ENCODE measurements at regions not wholly inside any gene's neighbourhood (a gene's known extent, or its start where the extent isn't known, plus 50 kb on each side); places are given as distances from the start of the nearest gene placed in this dataset.
"Not testable (repeated sequence)": the region's sequence is repeated elsewhere in the genome, so short reads cannot be mapped to it uniquely, and the experiment has no call there.

DNA sequence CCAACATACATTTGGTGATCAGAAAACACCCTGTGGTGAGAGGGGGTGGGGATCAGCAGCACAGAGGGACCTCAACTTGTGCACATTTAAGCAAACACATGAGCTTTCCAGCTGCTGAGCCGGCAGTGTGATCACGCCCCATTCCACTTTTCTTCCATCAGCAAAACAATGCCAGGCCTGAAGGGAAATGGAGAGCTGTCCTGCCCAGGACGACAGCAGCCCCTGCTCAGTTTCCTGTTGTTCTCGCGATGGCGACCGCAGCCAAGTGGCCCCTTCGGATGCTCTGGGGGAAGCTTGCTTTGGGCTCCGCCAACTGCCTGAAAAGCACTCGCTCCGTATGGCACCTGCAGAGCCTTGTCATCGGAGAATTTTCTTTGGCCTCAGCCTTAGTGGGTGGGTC is 272.3 kb downstream of the FOXL1 start:
- ChIA-PET POLR2A (no interaction called here), CTCF (no interaction called here)

DNA sequence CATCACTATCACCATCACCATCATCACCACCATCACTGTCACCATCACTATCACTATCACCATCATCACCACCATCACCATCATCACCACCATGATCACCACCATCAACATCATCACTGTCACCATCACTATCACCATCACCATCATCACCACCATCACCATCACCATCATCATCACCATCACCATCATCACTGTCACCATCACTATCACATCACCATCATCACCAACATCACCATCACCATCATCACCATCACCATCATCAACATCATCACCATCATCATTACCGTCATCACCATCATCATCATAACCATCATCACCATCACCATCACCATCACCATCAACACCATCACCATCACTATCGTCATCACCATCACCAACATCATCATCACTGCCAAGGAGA is 273.8 kb downstream of the FOXL1 start:
- POLR2A ChIA-PET, result no interaction called here
- CTCF ChIA-PET, result no interaction called here

DNA sequence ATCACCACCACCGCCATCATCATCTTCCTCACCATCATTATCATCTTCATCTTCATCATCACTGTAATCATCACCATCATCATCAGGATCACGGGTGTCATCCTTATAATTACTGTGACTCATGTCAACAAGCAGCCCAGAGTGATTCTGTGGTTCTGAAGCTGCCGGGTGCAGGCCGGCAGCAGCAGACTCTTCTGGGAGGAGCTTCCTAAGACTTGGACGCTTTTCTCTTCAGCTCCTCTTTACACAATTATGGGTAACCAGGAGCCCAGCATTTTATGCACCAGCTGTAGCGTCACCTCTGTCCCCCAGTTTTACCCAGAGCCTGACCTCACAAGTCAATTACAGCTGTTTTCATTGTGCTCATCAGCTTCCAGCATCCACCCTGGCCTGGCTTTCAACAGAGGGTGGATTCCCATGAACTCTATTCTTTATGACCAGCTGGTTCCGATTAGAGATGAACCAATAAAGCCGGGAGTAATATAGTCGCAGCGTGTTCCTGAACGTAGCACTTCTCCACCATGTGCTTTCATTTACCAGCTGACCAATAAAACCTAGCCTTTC is 275.8 kb downstream of the FOXL1 start:
- CTCF ChIA-PET, result no interaction called here
- POLR2A ChIA-PET, result no interaction called here

DNA sequence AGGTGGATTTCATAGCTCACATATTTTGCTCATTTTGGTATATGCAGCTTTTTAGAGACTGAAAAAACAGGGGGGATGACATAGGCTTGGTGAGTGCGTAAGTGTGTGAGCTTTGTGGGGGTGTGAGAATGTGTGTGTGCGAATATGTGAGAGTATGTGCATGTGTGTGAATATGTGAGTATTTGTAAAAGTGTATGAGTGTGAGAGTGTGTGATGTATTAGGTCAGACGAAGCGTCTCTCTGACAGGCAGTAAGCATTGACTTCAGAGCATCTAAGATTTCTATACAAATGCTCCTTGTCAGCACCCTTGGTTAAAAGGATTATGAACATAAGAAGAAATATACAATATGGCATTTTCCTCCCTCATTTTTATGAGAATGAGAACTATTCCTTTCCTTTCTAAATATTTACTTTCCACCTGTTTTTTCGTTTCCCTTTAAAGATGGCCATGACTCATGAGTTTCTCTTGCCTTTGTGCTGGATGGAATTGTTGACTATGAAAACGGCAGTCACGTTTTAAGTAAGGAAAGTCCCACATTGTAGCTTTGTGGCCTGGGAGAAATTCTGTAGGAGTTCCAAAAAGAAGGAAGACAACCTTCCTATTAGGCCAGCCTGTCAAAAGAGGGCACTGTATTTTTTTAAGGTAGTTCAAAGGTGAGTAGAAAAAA is 276.4 kb downstream of the FOXL1 start:
- ChIA-PET POLR2A (no interaction called here), CTCF (no interaction called here)

DNA sequence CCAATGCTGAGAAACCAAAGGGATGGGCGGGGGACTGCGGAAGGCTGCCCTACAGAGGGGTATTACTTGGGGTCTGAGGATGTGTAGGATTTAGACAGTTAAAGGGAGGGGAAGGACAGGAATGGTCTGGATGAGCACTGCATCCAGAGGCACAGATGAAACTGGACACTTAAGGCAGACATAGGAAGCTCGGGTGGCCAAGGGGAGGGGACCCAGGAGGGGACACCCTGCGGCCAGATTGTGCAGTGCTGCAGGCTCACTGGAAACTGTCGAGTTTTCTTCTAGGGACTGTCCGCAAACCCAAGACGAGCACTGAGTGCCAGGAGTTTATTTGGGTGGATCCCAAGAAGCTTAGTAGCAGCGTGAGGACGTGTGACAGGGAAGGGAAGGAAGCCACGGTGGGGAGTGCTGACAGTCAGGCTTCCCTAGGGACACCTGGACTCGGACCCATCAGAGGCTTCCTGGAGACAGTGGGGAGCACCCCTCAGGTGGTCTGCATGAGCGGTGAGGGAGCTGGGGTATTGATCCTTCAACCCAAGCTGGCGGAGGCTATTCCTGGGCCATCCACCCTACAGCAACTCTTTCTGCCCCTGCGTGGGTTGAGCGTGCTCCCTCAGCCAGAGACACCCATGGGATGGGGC is 278.7 kb downstream of the FOXL1 start:
- CTCF ChIA-PET, result no interaction called here

DNA sequence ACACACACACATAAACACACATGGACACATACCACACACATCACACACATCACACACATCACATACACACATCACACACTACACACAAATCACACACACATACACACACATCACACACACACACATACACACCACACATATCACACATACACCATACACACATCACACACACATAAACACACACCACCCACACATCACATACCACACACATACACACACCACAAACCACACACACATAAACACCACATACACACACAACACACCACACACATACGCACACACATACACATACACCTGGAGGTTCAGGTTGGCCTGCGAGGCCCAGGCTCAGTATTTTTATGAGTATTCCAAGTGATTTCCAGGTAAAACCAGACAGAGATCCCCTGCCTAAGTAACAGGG is 279.5 kb downstream of the FOXL1 start:
- ChIA-PET POLR2A (no interaction called here), CTCF (no interaction called here)

More for the DNA sequence above, 278.7 kb downstream of the FOXL1 start:
- POLR2A ChIA-PET, result no interaction called here

DNA sequence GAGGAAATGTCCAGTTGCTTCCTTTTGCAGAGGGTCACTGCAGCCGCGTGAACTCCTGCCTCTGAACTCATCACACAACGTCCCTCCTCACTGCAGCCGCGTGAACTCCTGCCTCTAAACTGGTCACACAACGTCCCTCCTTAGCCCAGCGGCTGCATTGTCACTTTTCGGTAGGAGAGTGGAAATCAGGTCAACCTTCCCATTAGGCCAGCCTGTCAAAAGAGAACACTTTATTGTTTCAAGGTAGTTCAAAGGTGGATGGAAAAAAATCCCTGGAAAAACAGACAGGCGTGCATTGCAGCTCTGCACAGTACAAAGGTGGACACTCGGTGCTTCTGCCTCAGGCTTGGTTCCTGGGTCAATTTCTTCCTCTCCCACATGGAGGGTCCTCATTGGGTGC is 280.2 kb downstream of the FOXL1 start:
- ChIA-PET CTCF (no interaction called here), POLR2A (no interaction called here)

DNA sequence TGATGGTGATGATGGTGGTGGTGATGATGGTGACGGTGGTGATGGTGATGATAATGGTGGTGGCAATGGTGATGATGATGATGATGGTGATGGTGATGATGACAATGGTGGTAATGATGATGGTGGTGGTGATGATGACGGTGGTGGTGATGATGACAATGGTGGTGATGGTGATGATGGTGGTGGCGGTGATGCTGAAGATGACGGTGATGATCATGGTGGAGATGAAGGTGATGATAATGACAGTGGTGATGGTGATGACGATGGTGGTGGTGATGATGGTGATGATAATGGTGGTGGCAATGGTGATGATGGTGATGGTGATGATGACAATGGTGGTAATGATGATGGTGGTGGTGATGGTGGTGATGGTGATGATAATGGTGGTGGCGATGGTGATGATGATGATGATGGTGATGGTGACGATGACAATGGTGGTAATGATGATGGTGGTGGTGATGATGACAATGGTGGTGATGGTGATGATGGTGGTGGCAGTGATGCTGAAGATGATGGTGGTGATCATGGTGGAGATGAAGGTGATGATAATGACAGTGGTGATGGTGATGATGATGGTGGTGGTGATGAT is 283.0 kb downstream of the FOXL1 start:
- POLR2A ChIA-PET, CTCF ChIA-PET: not testable (repeated sequence)

DNA sequence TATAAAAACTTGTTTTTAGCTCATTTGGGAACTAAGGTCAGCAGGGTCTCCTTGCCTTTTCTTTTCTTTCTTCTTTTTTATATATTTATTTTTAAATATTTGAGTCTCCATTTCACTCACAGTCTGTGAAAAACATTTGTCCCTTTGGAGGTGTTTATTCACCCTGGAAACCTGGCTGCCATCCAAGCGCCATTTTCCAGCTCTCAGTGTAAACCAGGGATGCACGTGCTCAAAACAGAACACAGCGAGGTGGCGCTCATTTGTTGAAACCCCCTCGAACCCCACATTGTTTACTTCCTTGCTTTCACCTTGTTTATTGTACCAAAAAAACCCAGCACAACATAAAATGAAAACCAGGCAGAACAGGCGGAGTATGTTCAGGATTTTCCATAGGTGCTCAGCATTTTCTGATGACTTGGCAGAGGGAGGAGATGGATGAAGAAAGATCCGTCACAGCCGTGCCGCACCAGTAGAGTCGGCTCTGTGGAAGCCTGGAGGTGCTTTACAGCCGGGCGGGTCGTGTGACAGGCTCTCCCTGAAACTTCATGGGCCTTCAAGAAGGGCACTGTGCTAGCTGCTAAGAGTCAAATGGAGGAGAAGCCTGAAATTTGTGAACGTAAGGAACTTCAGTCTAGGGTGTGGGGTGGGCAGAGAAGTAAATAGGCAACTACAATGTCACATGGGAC is 284.4 kb downstream of the FOXL1 start:
- CTCF ChIA-PET, result no interaction called here
- POLR2A ChIA-PET, result no interaction called here

DNA sequence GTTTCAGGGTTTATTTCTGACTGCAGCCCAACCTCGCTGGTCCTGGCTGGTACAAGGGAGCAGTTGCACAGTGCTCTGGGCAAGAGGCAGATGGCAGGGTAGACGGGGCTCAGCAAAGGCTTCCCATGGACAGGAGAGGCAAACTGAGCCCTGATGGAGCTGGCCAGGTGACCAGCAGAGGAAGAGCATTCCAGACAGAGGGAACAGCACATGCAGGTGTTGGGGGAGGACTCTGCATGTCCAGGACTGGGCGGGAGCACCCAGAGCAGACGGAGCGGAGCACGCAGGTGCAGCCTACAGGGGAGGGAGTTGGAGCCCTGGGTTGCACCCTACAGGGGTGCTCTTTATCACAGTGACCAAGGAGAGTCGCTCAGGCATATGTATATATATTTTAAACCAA is 285.3 kb downstream of the FOXL1 start:
- ChIA-PET POLR2A (no interaction called here), CTCF (no interaction called here)

DNA sequence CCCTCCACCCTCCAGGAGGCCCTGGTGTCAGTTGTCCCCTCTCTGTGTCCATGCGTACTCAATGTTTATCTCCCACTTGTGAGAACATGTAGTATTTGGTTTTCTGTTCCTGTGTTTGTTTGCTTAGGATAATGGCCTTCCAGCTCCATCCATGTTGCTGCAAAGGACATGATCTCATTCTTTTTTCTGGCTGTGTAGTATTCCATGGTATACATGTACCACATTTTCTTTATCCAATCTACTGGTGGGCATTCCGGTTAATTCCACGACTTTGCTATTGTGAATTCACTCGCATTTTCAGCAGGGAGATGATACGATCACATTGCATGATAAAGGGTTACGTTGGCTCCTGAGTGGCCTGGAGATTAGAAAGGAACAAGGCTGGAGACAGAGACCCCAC is 286.2 kb downstream of the FOXL1 start:
- ChIA-PET CTCF (no interaction called here), POLR2A (no interaction called here)

DNA sequence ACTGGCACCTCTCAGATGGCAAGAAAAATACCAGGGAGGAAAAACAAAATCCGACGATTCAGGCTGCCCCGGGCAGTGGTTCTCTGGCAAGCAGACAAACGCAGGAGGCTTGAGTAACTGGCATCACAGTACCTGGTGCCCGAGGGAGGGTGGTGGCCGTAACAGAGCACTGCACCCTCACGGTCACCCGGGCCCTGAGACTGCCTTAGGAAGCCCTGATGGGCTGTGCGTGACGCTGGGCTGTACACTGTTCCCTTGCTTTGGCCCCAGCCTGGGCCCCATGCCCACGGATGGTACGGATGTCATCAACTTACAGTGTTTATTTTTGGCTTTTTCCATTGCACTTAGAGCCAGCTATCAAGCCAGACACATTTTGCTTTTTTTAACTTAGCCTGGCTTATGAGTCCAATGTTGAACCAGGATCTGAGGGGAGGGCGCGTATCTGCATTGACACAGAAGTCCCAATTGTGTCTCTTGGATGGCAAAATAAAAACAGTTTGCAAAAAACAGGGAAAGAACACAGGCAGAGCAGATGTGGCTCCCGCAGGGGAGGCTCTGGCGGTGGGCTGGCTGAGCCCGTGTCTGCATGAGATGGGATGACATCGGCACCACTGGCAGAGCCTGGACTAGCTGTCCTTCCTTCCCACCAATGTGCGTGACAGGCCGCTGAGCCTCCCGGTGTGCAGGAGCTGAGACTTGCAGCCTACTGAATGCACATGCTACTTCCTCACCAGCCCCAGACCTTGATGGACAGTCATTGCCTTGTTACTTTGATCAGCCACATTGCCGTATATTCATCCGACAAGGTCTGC is 287.7 kb downstream of the FOXL1 start:
- ChIA-PET CTCF (no interaction called here), POLR2A (no interaction called here)

DNA sequence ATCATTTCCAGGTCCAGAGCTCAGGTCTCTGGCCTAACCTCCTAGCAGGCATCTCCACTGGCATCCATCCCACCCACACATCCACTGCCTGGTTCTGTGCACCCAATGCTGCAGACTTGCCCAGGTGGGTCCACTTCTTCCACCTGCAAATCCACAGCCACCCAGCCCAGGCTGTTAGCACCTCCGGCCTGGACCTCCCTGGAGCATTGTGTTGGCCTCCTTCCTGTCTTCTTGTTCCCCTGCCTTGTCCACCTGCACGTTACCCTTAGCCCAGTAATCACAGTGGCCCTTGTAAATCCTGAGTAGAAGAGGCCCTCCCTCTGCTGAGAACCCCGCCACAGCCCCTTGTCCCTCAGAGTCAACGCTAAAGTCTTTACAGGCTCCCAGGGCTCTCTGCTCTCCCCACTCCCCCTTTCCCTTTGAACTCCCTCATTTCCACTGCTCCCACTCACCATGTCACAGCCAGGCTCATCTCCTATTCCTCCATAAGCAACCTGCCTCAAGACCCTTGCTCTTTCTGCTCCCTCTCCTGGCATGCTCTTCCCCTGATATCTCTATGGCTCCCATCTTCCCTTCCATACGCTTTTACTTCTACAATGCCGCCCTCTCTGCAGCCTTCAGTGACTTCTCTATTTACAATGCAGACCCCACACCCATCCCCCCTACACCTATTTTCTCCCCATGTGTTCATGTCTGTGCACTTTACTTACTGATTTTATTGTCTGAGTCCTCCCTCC is 288.8 kb downstream of the FOXL1 start:
- ChIA-PET CTCF (no interaction called here), POLR2A (no interaction called here)

DNA sequence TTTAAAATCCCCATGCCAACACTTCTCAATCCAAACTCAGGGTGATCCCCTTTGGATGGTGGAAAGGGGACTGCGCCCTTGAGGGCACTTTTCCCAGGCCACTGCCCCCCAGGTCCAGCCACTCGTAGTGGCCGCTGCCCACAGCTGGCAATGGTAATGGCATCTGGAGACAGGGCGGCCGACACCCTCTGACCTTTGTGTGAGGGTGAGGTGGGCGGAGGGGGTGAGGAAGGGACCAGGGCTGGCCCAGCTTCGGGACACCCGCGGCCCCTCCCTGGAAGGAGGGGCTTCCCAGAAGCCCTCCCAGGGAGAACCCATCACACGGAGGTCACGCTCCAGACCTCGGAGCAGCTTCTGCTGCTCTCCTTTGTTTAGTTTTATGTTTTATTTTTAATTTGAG is 289.7 kb downstream of the FOXL1 start:
- POLR2A ChIA-PET, result no interaction called here

DNA sequence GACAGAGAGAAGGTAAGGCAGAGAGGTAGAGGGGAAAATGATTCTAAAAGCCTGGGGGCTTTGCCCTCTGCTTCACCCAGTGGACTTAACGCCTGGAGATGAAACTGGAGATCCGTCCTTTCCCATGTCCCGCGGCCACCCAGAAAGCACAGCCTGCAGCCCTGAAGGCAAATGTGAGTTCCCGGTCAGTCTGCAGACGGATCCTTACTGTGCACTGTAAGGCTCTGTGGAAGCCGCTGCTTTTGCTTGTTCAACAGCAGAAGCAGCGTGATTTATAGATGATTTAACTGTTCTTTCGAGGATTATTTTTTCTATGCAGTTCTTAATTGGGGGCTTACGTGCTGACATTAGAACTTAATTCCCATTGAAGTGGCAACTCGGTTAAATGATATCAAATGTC is 290.4 kb downstream of the FOXL1 start:
- POLR2A ChIA-PET, result no interaction called here
- CTCF ChIA-PET, result no interaction called here

More for the DNA sequence above, 289.7 kb downstream of the FOXL1 start:
- CTCF ChIA-PET, result no interaction called here

DNA sequence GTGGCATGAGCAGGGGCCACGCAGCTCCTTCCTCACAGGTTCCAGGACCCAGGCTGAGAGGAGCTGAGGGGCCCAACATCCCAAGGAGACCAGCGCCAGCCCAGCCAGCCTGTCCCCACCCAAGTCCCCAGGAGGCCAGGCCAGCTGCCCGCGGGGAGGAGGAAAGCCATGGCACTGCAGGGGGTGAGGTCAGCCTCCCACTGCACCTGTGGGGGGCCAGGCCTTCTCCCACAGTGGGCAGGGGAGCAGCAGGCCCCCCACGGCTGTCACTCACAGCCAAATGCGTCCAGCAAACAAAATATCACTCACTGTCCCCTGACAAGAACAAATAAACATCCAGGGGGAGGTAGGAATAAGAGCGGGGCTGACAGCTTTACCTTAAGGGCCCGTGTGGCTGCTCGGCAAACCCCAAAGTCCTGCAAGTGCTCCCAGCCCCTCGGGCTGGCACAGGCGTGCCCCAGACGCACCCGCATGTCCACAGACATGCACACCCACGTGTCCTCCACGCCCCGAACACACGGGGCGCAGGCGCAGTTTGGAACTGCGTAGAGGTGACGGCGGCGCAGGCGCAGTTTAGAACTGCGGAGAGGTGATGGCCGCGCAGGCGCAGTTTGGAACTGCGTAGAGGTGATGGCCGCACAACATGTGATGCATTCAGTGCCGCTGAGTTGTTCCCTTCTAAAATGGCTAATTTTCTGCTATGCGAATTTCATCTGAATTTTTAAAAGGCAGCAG is 291.1 kb downstream of the FOXL1 start:
- CTCF ChIA-PET, result no interaction called here
- POLR2A ChIA-PET, result no interaction called here

DNA sequence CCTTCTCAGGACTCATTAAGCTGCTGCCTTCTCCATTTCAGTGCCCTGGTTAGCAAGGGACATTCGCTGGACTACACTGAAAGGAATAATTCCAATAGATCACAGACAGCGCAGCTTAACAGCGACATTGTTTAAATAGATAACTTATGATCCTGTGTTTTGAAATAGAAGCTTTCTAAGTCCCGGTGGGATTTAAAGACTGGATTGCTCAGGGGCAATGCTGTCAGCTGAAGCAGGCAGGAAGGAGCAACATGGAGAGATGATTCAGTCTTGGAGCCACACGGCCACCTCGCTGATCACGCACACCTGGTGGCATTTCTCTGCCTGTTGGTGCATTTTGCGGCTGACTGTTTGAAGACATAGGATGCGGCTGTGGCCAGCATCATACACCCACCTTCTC is 292.0 kb downstream of the FOXL1 start:
- CTCF ChIA-PET, result no interaction called here
- POLR2A ChIA-PET, result no interaction called here

DNA sequence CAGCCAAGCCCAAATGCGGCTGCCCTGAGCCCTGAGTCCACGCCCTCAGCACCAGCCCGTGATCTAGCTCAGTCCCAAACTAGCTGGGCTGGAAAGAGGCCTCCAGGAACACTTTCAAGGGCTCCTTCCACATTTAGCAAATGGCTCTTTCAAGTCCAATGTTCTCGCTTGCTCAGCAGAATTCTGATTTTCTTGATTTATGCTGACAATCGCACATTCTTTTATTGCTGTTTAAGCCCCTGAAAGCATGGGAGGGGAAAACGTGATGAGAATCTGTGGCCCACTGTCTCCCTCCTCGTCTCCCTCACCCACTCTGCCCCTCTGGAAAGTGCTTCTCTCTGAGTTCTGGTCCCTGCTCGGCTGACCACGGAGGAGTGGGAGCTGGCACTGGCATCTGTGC is 293.8 kb downstream of the FOXL1 start:
- CTCF ChIA-PET, result interaction anchor here (2.1 kb wide), 1 partner anchor 308 kb away, joined by 5 read pairs; no protein-coding TSS in a partner anchor

DNA sequence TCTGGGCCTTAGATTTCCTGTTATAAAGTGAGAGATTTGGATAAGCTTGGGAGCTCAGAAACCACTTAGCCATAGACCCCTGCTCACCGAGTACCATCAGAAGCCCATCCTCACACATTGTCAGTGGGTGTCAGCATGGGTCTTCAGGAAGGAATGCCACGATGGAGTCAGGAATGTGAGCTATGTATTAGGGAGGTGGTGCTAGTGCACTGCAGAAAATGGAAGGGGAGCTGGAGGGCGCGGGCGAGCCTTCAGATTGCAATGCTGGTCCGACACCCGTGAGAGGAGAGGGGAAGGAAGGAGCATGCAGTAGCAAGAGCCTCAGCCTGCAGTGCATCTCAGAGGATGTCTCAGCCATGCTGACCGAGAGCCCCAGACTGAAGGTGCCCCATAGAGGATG is 294.5 kb downstream of the FOXL1 start:
- ChIA-PET POLR2A (no interaction called here), CTCF (interaction anchor here (2.1 kb wide), 1 partner anchor 308 kb away, joined by 5 read pairs; no protein-coding TSS in a partner anchor)

More for the DNA sequence above, 293.8 kb downstream of the FOXL1 start:
- POLR2A ChIA-PET, result no interaction called here
